Glutamatergic neuron (in vitro differentiated cells): ENCODE measurements at regions not wholly inside any gene's neighbourhood (a gene's known extent, or its start where the extent isn't known, plus 50 kb on each side); places are given as distances from the start of the nearest gene placed in this dataset.

Experiments
- DNase-seq: peaks from one replicate; pipeline ENCODE4 v3.0.0; 2022
- H3K27ac Mint-ChIP-seq: one replicate; pipeline ENCODE4 v1.8.0; 2020; ENCODE audit warnings: mild to moderate bottlenecking, mixed read lengths, inconsistent platforms; ENCODE audit not compliant: unreplicated experiment
- H3K27me3 Mint-ChIP-seq: one replicate; pipeline ENCODE4 v1.8.0; 2020; ENCODE audit warnings: mild to moderate bottlenecking, moderate library complexity, mixed read lengths, inconsistent platforms; ENCODE audit not compliant: unreplicated experiment
- H3K36me3 Mint-ChIP-seq: one replicate; pipeline ENCODE4 v1.8.0; 2020; ENCODE audit warnings: mild to moderate bottlenecking, mixed read lengths, inconsistent platforms; ENCODE audit not compliant: unreplicated experiment
- H3K4me1 Mint-ChIP-seq: one replicate; pipeline ENCODE4 v1.8.0; 2020; ENCODE audit warnings: mild to moderate bottlenecking, low read depth, mixed read lengths, inconsistent platforms; ENCODE audit not compliant: unreplicated experiment
- H3K4me3 Mint-ChIP-seq: one replicate; pipeline ENCODE4 v1.8.0; 2020; ENCODE audit warnings: mild to moderate bottlenecking, mixed read lengths, inconsistent platforms; ENCODE audit not compliant: unreplicated experiment
- H3K9me3 Mint-ChIP-seq: one replicate; pipeline ENCODE4 v1.8.0; 2020; ENCODE audit warnings: mild to moderate bottlenecking, moderate library complexity, mixed read lengths, inconsistent platforms; ENCODE audit not compliant: unreplicated experiment
- CTCF ChIP-seq: fragments of 200-600 bp; sonication (generic); IDR thresholded peaks from one replicate; pipeline ENCODE4 v1.5.0; 2021; ENCODE audit not compliant: partially characterized antibody, unreplicated experiment

DNA sequence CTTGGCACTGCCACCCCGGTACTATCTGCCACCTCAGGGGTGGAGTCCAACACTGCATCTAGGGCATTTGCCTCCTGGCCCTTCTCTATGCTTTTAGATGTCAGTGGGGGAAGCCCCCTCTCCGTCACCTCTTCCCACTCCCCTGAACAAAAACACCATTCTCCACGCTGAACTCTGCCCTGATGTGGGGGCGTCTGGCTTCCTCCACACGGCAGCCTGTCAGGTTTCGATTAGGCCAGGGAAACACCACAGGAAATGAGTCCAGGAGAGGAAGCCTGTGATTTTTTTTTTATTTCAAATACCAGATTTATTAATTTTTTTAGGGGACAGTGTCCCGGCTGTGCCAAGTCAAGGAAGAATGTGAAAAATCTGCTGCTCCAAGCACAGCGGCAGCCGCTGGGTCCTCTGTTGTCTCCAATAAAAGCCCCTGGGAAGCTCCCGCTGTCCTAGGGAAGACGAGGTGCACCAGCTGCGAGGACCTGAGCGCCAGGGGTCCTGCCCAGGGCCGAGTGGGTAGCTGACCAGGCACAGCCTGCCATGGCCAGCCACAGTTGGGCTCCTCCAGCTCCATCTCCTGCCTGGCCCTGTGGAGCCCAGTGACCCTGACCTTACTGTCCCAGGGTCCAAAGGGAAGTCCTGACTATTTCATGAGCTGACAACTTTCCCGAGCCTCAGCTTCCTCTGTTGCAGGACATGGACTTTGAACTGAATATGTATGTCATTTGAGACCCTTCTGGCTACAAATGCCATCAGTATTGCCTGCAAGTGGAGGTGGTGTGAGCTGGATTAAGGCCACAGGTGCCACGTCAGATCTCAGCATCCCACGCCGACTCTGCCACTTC, 336.7 kb downstream of the FOXL1 start:
- H3K27ac Mint-ChIP-seq: peak overlapping the region; percentile 19
- H3K9me3 Mint-ChIP-seq: peaks cover 2% of the 10 kb centered on the region
- H3K36me3 Mint-ChIP-seq: no peaks in the 10 kb centered on the region

GRCh38 chr16:86917471-86918365, 339.4 kb downstream of the FOXL1 start:
- no peak overlapping the region for H3K27ac Mint-ChIP-seq
- H3K27me3 Mint-ChIP-seq: peaks cover 3% of the 10 kb centered on the region
- DNase-seq: no peak
- H3K4me3 Mint-ChIP-seq: no peak overlapping the region
- H3K36me3 Mint-ChIP-seq: peaks cover 7% of the 10 kb centered on the region
- no peaks in the 10 kb centered on the region for H3K4me1 Mint-ChIP-seq
- no peaks in the 10 kb centered on the region for H3K9me3 Mint-ChIP-seq
- no peak for TF ChIP-seq CTCF

More for the DNA sequence above, 336.7 kb downstream of the FOXL1 start:
- Mint-ChIP-seq H3K27me3 (peaks cover 2% of the 10 kb centered on the region), H3K4me3 (no peak overlapping the region), H3K4me1 (peaks cover 2% of the 10 kb centered on the region)
- no peak for TF ChIP-seq CTCF
- DNase-seq: no peak

GRCh38 chr16:86918637-86919036, 340.3 kb downstream of the FOXL1 start:
- Mint-ChIP-seq H3K9me3 (no peaks in the 10 kb centered on the region), H3K4me1 (no peaks in the 10 kb centered on the region), H3K4me3 (no peak overlapping the region), H3K27me3 (peaks cover 3% of the 10 kb centered on the region), H3K27ac (no peak overlapping the region), H3K36me3 (peaks cover 7% of the 10 kb centered on the region)
- DNase-seq: no peak
- TF ChIP-seq CTCF: no peak

- Mint-ChIP-seq H3K4me3 (no peak overlapping the region), H3K4me1 (no peaks in the 10 kb centered on the region), H3K9me3 (no peaks in the 10 kb centered on the region), H3K27me3 (peaks cover 2% of the 10 kb centered on the region), H3K27ac (no peak overlapping the region), H3K36me3 (peaks cover 7% of the 10 kb centered on the region)
- no peak for TF ChIP-seq CTCF
- DNase-seq: no peak
Measured at GRCh38 chr16:86919078-86919477, 340.7 kb downstream of the FOXL1 start.
